Ishikawa (cell line): ENCODE measurements at regions not wholly inside any gene's neighbourhood (a gene's known extent, or its start where the extent isn't known, plus 50 kb on each side); places are given as distances from the start of the nearest gene placed in this dataset.

ENCODE experiments used
- CEBPB ChIP-seq: IDR thresholded peaks from 2 replicates; pipeline ENCODE4 v1.6.1; 2012
- CREB1 ChIP-seq: IDR thresholded peaks from 2 replicates; pipeline ENCODE4 v1.6.1; 2012; ENCODE audit warnings: low read depth
- EGR1 ChIP-seq: IDR thresholded peaks from 2 replicates; pipeline ENCODE4 v1.6.1; 2012
- FOXM1 ChIP-seq: IDR thresholded peaks from 2 replicates; pipeline ENCODE4 v1.6.1; 2012; ENCODE audit warnings: low read depth, borderline replicate concordance
- MAX ChIP-seq: IDR thresholded peaks from 2 replicates; pipeline ENCODE4 v1.6.1; 2012
- RAD21 ChIP-seq: IDR thresholded peaks from 2 replicates; pipeline ENCODE4 v1.6.1; 2012; ENCODE audit warnings: low read depth
- REST ChIP-seq: IDR thresholded peaks from 2 replicates; pipeline ENCODE4 v1.6.1; 2012; ENCODE audit warnings: low read depth, mild to moderate bottlenecking
- TCF12 ChIP-seq: IDR thresholded peaks from 2 replicates; pipeline ENCODE4 v1.6.1; 2012; ENCODE audit warnings: low read depth

- TF ChIP-seq EGR1 (no peak), REST (no peak), CEBPB (no peak), FOXM1 (no peak), TCF12 (no peak), RAD21 (no peak), MAX (no peak), CREB1 (no peak)
Observed at GRCh38 chr2:122886479-122887145, 1131.2 kb downstream of the TSN start.
